ENCODE measurements at regions not wholly inside any gene's neighbourhood (a gene's known extent, or its start where the extent isn't known, plus 50 kb on each side); places are given as distances from the start of the nearest gene placed in this dataset.

DNA sequence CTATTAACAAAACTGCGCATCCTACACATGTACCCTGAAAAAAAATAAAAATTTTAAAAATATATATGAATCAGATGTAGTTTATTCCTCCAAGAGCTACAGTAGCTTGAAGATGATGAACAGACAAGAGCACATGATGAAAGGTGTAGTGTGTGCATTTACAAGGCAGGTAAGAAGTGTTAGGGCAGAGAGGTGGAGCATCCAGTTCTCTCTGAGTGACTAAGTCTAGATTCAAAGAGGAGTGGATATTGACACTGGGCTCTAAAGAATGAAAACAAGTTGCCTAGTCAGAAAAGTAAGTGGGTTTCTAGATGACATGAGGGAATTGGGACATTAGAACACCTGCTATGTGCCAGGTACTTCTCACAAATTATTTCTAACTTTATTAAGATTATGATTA is 76.0 kb upstream of the CARD18 start:
- no peaks in the 10 kb centered on the region for H3K36me3 ChIP-seq (ENCODE audit: control insufficient read depth, insufficient read depth, low read length)
- H3K9me3 ChIP-seq (replicated peaks; ENCODE audit: control insufficient read depth, insufficient read depth, low read depth, low read length), result no peaks in the 10 kb centered on the region
- no peaks in the 10 kb centered on the region for H3K79me2 ChIP-seq (ENCODE audit: control insufficient read depth, insufficient read depth, low read length)
- in situ Hi-C loops (cut with MboI) (no loop called here), intact Hi-C loops (cut with micrococcal nuclease) (no loop called here)
- H4K20me1 ChIP-seq (replicated peaks; ENCODE audit: control insufficient read depth, insufficient read depth, low read length), result no peaks in the 10 kb centered on the region
- ATAC-seq, result no peak
- WGBS (ENCODE audit: insufficient coverage, low coverage, missing lambda C conversion rate), result 10% methylated on average over 1 of the region's 1 CpG
- H3K9me1 ChIP-seq (ENCODE audit: control insufficient read depth, insufficient read depth, low read length), result no peaks in the 10 kb centered on the region
- FAIRE-seq, result no peak
- no peak overlapping the region for H2AFZ ChIP-seq (ENCODE audit: low read depth, low read length)
- H3K4me2 ChIP-seq (ENCODE audit: insufficient read depth, low read length), result no peak overlapping the region
- ChIA-PET CTCF (ENCODE audit: low intra/inter-chr PET ratio) (no interaction called here), POLR2A (no interaction called here)
- H3K9ac ChIP-seq (ENCODE audit: insufficient read depth in 1 of 2, low read depth in 2 of 2, low read length in 2 of 2), result no peak overlapping the region
- no TSS peak for BruUV-seq (replicated peaks)
- H3K4me3 ChIP-seq, result no peak overlapping the region
- H3K27me3 ChIP-seq (ENCODE audit: control insufficient read depth in 2 of 2, insufficient read depth in 2 of 2, low read length in 2 of 2), result no peaks in the 10 kb centered on the region
- H3K27ac ChIP-seq (ENCODE audit: extremely low read depth, low read depth, low read length), result no peak overlapping the region
- TF ChIP-seq FOXJ3 (CRISPR knock-in tag; IDR thresholded peaks at IDR 0.05) (no peak), NEUROD1 (IDR thresholded peaks at IDR 0.05; ENCODE audit: borderline replicate concordance, low read depth, low read length, partially characterized antibody) (no peak), SMARCA4 (IDR thresholded peaks at IDR 0.05) (no peak), NFYB (IDR thresholded peaks at IDR 0.05; ENCODE audit: extremely low read depth, insufficient read length) (no peak), CHD1 (IDR thresholded peaks at IDR 0.05; ENCODE audit: low read length) (no peak)
- TF ChIP-seq, protein P1, sequence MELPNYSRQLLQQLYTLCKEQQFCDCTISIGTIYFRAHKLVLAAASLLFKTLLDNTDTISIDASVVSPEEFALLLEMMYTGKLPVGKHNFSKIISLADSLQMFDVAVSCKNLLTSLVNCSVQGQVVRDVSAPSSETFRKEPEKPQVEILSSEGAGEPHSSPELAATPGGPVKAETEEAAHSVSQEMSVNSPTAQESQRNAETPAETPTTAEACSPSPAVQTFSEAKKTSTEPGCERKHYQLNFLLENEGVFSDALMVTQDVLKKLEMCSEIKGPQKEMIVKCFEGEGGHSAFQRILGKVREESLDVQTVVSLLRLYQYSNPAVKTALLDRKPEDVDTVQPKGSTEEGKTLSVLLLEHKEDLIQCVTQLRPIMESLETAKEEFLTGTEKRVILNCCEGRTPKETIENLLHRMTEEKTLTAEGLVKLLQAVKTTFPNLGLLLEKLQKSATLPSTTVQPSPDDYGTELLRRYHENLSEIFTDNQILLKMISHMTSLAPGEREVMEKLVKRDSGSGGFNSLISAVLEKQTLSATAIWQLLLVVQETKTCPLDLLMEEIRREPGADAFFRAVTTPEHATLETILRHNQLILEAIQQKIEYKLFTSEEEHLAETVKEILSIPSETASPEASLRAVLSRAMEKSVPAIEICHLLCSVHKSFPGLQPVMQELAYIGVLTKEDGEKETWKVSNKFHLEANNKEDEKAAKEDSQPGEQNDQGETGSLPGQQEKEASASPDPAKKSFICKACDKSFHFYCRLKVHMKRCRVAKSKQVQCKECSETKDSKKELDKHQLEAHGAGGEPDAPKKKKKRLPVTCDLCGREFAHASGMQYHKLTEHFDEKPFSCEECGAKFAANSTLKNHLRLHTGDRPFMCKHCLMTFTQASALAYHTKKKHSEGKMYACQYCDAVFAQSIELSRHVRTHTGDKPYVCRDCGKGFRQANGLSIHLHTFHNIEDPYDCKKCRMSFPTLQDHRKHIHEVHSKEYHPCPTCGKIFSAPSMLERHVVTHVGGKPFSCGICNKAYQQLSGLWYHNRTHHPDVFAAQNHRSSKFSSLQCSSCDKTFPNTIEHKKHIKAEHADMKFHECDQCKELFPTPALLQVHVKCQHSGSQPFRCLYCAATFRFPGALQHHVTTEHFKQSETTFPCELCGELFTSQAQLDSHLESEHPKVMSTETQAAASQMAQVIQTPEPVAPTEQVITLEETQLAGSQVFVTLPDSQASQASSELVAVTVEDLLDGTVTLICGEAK (IDR thresholded peaks at IDR 0.05), result no peak
- TF ChIP-seq, protein P1 (CRISPR knock-in tag; IDR thresholded peaks at IDR 0.05), result no peak
- TF ChIP-seq, protein P2, sequence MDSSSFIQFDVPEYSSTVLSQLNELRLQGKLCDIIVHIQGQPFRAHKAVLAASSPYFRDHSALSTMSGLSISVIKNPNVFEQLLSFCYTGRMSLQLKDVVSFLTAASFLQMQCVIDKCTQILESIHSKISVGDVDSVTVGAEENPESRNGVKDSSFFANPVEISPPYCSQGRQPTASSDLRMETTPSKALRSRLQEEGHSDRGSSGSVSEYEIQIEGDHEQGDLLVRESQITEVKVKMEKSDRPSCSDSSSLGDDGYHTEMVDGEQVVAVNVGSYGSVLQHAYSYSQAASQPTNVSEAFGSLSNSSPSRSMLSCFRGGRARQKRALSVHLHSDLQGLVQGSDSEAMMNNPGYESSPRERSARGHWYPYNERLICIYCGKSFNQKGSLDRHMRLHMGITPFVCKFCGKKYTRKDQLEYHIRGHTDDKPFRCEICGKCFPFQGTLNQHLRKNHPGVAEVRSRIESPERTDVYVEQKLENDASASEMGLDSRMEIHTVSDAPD (CRISPR knock-in tag; IDR thresholded peaks at IDR 0.05), result no peak
- DNase-seq (ENCODE audit: extremely low read depth in 1 of 4, low spot score in 3 of 4), result no peak
- H3K4me1 ChIP-seq (replicated peaks in 1 of 2; ENCODE audit: control insufficient read depth in 2 of 2, insufficient read depth in 2 of 2, low read length in 2 of 2), result no peaks in the 10 kb centered on the region
